ENCODE measurements at regions not wholly inside any gene's neighbourhood (a gene's known extent, or its start where the extent isn't known, plus 50 kb on each side); places are given as distances from the start of the nearest gene placed in this dataset.

GRCh38 chr6:11644071-11644470 is 106.5 kb downstream of the TMEM170B start:
- H3K9me3 ChIP-seq (replicated peaks; ENCODE audit: control insufficient read depth, insufficient read depth, low read length), result no peaks in the 10 kb centered on the region
- no peaks in the 10 kb centered on the region for H4K20me1 ChIP-seq (replicated peaks; ENCODE audit: control insufficient read depth, extremely low read depth, insufficient read depth, low read length)
- BruUV-seq (replicated peaks), result no TSS peak
- H3K4me1 ChIP-seq (ENCODE audit: control insufficient read depth, extremely low read depth, insufficient read depth, low read length), result peaks cover 3% of the 10 kb centered on the region
- H3K9me1 ChIP-seq (replicated peaks; ENCODE audit: control insufficient read depth, extremely low read depth, insufficient read depth, low read length), result no peaks in the 10 kb centered on the region
- ChIA-PET CTCF (interaction anchor here (1.3 to 3.6 kb wide), 2 partner anchors 24 to 26 kb away, joined by 5 to 11 read pairs; no protein-coding TSS in a partner anchor), POLR2A (interaction anchor here (2.1 kb wide), 1 partner anchor 35 kb away, joined by 5 read pairs; no protein-coding TSS in a partner anchor)
- peak; percentile 12 for FAIRE-seq
- no peak overlapping the region for H3K4me3 ChIP-seq (replicated peaks in 1 of 3; ENCODE audit: insufficient read depth in 1 of 3, low read depth in 1 of 3, low read length in 3 of 3)
- no peak overlapping the region for H3K9ac ChIP-seq (replicated peaks; ENCODE audit: extremely low read depth, insufficient read depth, low read length)
- no peak overlapping the region for H3K27ac ChIP-seq (ENCODE audit: insufficient read depth, low read depth, low read length)
- no peak overlapping the region for H3K4me2 ChIP-seq (ENCODE audit: insufficient read depth, low read length)
- dilution Hi-C loops (cut with MboI; ENCODE audit: extremely low pct_ligation_motif_present, low sequenced_read_pairs), result no loop called here
- H3K79me2 ChIP-seq (ENCODE audit: control insufficient read depth, insufficient read depth, low read length), result no peaks in the 10 kb centered on the region
- TF ChIP-seq POLR2A (IDR thresholded peaks at IDR 0.05; ENCODE audit: low read depth, low read length) (no peak), CTCF (IDR thresholded peaks at IDR 0.05; ENCODE audit: extremely low read depth in 1 of 2, insufficient read depth in 1 of 2, low read depth in 1 of 2, low read length in 2 of 2) (no peak), GATA2 (IDR thresholded peaks at IDR 0.05; ENCODE audit: insufficient read depth, insufficient read length, low read depth, low read length) (no peak), MAX (IDR thresholded peaks at IDR 0.05; ENCODE audit: insufficient read depth, insufficient read length) (no peak), FOS (IDR thresholded peaks at IDR 0.05; ENCODE audit: borderline replicate concordance, insufficient read depth, low read length) (no peak), EZH2 (IDR thresholded peaks at IDR 0.05; ENCODE audit: borderline replicate concordance, low read depth, low read length, severe bottlenecking) (no peak), POLR2AphosphoS5 (IDR thresholded peaks at IDR 0.05; ENCODE audit: insufficient read depth, low read depth, low read length) (no peak), MYC (IDR thresholded peaks at IDR 0.05; ENCODE audit: low read depth, low read length) (no peak), JUN (IDR thresholded peaks at IDR 0.05; ENCODE audit: borderline replicate concordance, insufficient read depth, insufficient read length, low read depth) (no peak)
- intact Hi-C loops (cut with micrococcal nuclease), result no loop called here
- no peak for DNase-seq (ENCODE audit: low read depth, low spot score)
- no peaks in the 10 kb centered on the region for H3K27me3 ChIP-seq (ENCODE audit: control insufficient read depth in 2 of 2, insufficient read depth in 2 of 2, low read length in 2 of 2)
- no peak overlapping the region for H2AFZ ChIP-seq (ENCODE audit: low read depth, low read length)
- H3K36me3 ChIP-seq (ENCODE audit: control insufficient read depth in 2 of 2, extremely low read depth in 1 of 2, insufficient read depth in 2 of 2, low read length in 2 of 2), result no peaks in the 10 kb centered on the region

Measured in endothelial cell of umbilical vein (primary cell).